IPS-18c (cell line): ENCODE measurements at regions not wholly inside any gene's neighbourhood (a gene's known extent, or its start where the extent isn't known, plus 50 kb on each side); places are given as distances from the start of the nearest gene placed in this dataset.

Experiments used
- H3K4me3 ChIP-seq: 2 replicates; pipeline ENCODE4 v1.7.0; 2013; ENCODE audit warnings: low read depth, mild to moderate bottlenecking, low read length, moderate library complexity; ENCODE audit not compliant: insufficient read depth
- H3K9me3 ChIP-seq: one replicate; pipeline ENCODE4 v1.6.1; 2013; ENCODE audit warnings: mild to moderate bottlenecking, low read length, moderate library complexity; ENCODE audit not compliant: control insufficient read depth, insufficient read depth

DNA sequence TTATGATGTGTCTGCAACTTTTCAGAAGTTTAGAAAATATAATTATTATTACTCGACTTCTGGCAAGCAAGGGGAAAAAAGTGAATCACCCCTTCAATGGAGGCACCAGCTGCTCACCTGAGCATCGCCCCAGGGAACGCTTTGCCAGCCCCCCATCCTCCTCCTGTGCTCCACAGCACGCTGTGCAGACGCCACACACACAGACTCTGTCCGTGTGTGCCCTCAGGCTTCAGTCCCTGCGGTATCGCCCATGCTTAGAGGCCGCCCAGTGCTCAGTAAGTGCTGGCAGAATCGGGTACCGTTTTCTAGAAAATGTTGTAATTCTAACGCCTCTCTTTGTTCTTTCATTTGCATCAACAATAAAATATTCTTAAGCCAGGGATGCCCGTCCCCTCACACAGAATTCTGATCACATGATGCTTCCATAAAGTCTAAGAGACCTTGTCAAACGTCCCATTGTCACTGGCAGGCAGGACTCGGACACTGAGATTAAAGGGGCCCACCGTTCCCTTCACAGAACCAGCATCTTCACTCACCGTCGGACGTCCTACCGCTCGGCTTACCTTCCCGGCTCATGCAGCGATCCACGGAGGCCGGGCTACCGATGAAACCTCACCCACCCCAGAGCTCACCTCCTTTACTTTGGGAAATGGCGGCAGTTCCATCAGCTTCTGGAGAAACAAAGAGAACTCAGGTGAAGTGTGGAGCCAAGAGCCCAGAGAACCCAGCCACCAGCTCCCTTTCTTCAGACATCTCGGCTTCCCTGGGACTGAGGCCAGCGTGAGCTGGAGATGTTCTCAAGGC, 105.5 kb downstream of the DLL1 start:
- no peaks in the 10 kb centered on the region for H3K9me3 ChIP-seq
- no peak overlapping the region for H3K4me3 ChIP-seq

DNA sequence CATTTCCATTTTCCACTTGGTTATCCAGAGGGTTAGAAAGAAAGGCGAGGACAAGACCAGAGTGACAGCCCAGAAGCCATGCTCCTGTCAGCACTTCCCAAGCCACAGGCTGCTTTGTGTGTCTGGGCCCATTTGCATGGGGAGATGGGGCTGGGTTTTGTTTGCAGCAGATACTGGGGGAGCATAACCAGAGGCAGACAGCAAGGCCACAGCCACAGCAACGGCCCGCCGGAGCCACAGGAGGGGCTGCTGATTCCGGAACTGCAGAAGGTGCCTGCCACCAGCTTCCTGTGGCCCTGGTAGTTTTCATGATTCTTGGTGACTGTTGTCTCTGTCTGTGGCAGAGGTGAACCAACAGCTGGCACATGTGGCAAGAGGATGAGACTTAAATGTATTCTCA, 106.6 kb downstream of the DLL1 start:
- no peaks in the 10 kb centered on the region for H3K9me3 ChIP-seq
- H3K4me3 ChIP-seq: no peak overlapping the region

DNA sequence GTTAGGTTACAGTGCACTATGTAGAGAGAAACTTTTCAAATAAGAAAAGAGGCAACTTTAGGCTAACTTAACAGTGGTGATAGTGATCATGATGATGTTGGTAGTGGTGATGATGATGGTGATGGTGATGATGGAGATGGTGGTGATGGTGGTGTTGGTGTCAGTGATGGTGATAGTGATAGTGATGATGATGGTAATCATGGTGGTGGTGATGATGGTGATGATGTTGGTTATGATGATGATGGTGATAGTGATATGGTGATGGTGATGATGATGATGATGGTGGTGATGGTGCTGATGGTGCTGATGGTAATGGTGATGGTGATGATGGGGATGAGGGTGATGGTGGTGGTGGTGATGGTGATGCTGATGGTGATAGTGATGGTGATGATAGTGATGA, 107.4 kb downstream of the DLL1 start:
- Histone ChIP-seq H3K4me3 (no peak overlapping the region), H3K9me3 (no peaks in the 10 kb centered on the region)

DNA sequence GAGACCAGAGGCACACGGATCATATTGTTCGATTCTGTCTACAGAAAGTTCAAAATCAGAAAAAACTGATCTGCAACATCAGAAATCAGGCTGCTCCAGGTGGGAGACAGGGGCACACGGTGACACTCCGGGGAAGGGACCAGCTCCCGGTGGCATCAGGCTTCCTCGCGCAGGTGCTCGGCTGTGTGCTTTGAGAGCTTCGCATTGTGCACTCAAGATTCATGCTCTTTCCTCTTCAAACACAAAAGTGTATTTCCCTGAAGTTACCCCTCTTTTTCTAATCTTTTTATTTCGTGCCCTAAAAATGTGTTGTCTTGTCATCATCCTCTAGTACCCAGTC, 108.1 kb downstream of the DLL1 start:
- Histone ChIP-seq H3K4me3 (no peak overlapping the region), H3K9me3 (no peaks in the 10 kb centered on the region)

DNA sequence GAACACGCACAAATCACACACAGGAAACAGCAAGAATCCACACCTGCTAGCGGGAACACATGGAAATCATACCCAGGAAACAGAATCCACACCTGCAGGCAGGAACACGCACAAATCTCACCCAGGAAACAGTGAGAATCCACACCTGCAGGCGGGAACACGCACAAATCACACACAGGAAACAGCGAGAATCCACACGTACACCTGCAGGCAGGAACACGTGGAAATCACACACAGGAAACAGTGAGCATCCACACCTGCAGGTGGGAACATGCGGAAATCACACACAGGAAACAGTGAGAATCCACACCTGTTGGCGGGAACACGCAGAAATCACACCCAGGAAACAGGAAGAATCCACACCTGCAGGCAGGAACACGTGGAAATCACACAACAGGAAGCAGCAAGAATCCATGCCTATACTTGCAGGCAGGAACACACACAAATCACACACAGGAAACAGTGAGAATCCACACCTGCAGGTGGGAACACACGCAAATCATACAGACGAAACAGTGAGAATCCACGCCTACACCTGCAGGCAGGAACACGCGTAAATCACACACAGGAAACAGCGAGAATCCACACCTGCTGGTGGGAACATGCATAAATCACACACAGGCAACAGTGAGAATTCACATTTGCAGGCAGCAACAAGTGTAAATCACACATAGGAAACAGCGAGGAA, 108.6 kb downstream of the DLL1 start:
- Histone ChIP-seq H3K9me3 (peaks cover 3% of the 10 kb centered on the region), H3K4me3 (no peak overlapping the region)

DNA sequence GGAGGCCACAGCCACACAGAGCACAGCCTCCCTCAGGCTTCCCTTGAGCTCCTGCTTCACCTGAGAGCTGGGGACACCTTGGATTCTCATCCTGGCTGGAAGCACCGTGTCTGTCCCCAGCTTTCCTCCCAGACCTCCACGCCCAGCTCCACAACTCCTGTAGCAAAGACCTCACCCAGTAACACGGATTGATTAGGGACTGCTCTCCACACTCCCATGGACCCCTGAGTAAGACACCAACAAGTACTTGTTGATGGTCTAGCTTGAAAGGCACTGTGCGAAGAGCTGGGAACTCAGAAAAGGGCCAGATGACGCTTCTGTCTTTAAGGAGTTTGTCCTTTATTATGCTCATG, 109.6 kb downstream of the DLL1 start:
- Histone ChIP-seq H3K9me3 (peaks cover 6% of the 10 kb centered on the region), H3K4me3 (no peak overlapping the region)

DNA sequence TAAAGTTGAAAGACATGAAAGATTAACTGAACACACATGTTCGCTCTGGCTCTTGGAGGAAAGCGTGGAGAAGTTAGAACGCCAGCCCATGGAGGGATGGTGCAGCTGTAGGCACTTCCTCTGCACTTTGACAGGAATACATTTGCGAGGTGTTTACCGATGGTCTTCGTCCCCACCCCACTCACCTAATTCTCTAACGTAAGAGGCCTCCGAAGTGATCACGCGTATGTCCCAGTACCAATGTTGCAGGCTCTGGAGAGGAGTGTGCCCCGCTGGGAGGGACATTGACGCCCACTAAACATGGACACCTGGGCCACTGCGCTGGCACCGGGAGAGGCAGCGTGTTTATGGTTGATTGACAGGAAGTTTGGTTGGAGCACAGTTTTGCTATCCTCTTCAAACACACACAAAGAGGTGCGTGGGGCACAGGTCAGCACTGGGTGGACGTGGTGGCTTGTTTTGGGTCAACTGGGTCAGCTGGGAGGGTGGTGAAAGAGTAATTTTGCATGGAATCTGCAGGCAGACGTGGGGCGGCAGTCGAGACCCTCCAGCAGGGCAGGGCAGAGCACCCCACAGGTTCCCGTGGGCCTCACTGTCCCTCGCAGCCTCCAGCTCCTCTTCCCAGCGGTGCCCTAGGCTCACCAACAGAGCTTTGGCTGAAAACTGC, 110.1 kb downstream of the DLL1 start:
- Histone ChIP-seq H3K9me3 (peaks cover 8% of the 10 kb centered on the region), H3K4me3 (no peak overlapping the region)

DNA sequence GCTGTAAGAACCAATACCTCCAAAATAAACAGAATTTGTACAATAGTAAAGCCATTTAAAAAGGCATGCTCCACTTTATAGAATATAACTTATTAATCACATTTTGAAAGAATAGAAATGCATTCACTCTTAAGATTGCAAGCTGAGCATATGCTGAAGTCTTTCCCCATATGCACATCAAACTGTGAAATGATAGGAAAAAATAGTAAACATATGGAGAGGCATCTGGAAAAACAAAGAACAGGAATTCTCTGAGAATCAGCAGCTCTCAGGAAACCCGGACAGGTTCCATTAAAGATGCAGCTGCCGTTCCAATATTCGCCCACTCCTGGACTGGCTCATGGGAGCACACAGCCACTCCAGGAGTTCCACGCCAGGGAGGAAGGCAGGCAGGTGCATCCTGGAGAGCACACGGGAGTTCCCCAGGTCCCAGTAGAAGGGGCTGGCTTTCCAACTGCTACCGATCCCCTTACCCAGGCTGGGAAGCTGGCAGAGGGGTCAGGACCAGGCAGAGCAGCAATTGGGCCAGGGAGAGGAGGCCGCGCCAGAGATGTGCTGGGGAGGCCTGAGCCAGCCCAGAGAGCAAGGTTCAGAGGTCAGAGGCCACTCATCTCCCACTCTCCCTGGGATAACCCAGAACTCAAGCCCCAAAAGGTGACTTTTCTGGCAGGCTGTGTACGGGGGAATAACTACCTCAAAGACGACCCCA, 111.1 kb downstream of the DLL1 start:
- H3K9me3 ChIP-seq: peaks cover 8% of the 10 kb centered on the region
- no peak overlapping the region for H3K4me3 ChIP-seq

DNA sequence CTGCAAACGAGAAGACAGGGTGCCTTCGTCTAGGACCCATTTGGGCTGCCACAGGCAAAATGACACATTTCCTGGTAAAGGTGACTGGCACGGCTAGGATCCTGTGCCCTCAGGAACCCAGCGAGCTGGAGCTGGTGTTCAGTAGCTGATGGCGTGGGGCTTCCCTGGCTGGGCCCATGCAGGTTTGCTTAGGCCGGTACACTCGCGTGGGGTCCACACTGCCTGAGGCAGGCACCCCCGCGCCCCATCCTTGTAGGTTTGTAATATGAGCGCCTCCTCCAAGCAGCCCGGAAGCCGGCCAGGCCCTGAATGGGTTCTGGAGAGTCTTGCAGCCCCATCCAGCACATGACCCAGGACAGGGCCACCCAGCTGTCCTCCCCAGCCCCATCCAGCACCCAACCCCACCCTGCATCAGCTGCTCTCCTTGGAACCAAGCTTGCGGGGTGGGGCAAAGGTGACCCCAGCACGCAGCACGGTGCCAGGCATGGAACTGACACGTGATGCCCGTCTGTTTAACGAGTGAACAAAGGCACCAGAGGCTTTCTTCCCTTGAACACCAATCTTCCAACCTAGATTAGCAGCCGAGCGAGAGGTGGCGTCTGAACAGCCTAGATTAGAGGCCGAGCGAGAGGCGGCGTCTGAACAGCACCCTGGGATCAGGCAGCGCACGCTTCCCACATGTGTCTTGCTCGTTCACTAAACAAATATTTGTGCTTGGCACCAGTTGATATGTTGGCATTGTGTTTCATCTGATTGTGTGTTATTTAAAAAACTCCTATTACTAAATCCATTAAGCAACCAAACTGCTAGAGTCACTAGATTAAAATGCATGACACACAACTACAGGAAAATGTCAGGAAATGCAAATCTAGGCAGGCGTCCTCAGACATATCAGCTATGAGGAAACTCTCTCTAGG, 112.1 kb downstream of the DLL1 start:
- H3K4me3 ChIP-seq: no peak overlapping the region
- H3K9me3 ChIP-seq: peaks cover 8% of the 10 kb centered on the region

DNA sequence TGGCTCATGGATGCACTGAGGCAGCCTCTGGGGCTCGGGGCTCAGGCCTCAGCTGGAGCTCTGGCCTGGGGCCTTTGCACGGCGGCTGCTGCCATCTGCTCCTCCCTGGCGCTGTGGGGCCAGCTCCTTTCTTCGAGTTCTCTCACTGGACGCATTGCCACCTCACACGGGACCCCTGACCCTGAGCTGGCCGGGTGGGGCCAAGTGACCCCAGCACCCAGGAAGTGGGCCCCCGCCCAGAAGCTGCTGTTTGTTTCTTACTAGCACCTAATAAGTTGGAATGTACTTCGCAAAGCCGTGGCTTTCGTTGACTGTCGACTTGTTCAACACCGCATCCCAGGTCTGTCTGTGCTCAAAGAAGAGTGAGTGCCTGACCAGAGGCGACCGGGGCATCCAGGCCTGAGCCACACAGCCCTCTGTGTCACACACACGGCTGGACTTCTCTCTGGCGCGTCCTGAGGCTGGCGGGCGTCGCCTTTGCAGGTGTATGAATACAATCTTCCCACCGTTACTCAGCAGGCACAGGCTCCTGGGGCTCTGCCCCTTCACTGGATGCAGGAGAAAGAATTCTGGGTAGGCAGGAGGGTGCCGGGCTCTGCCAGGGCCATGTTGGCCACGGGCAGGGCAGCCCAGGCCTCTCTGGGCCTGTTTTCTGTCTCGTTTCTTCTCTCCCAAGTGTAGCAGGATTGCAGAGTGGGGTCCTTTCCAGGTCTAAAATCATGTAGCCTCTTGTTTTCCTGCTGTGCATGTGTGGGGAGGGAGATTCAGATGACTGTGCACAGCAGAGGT, 112.9 kb downstream of the DLL1 start:
- Histone ChIP-seq H3K4me3 (no peak overlapping the region), H3K9me3 (peaks cover 8% of the 10 kb centered on the region)

DNA sequence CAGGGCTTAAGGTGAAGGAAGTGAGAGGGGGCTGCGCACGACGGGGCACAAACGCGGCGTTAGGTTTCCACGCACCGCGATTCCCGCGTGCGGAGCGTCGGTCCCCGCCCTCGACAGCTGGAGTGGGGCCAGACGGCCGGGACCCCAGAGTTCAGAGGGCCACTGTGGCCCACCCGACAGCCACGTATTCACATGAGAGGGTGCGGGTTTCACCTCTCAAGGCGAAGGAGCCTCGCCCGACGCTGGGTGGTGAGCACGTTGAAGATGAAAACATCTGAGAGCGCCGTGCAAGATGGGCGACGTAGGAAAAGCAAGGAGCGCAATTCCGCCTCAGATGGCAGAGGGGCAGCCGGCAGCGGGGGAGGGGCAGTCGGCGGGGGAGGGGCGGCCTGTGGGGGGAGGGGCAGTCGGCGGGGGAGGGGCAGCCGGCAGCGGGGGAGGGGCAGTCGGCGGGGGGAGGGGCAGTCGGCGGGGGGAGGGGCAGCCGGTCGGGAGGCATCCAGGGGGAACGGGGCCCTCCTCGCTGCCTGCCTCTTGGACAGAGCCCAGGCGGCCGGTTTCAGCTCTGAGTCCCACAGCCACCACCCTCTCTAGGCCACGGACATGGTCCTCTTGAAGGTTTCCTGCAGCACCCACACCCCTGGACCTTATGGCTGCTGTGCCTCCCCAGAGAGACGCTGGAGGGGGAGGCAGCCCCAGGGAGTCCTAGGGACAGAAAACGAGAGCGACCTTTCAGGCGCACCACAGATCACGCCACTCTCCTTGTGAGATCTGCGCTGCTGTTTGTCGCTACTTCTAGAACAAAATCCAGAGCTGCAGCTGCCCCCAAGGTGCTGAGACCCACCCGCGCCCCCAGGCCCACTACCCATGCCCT, 113.7 kb downstream of the DLL1 start:
- Histone ChIP-seq H3K9me3 (peaks cover 8% of the 10 kb centered on the region), H3K4me3 (no peak overlapping the region)

DNA sequence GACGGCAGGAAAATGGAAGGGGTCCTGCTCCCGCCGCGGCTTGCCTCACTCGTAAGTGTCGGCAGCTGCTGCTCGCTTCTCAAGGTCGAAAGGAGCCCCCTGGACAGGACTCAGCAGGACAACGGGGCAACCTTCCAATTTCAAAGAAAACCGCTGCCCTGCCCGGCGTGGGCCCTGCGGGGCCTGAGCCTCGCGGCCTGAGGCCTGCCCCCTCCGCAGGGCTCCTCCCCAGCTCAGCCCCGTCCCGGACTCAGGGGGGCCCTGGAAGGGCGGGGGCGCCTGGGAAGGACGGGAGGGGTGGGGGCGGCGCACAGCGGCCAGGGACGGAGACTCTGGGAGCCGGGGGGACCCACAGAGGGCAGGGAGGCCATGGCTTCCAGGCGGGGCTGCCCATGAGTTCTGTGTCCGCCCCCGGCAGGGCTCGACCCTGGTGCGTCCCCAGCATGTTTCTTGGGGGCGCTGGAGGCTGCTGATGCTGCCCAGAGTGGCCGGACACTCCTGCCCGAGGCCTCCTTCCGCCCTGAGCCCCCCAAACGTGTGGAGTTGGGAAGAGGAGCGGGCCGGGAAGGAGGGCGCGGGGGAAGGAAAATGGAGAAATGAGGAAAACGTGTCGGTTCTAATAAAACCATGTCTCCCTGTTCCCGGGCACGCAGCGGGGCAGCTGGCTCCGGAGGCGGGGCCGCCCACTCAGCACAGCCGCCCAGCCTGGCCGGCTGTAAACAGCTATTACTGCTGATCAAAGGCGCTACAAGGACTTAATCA, 114.6 kb downstream of the DLL1 start:
- peaks cover 11% of the 10 kb centered on the region for H3K9me3 ChIP-seq
- no peak overlapping the region for H3K4me3 ChIP-seq

DNA sequence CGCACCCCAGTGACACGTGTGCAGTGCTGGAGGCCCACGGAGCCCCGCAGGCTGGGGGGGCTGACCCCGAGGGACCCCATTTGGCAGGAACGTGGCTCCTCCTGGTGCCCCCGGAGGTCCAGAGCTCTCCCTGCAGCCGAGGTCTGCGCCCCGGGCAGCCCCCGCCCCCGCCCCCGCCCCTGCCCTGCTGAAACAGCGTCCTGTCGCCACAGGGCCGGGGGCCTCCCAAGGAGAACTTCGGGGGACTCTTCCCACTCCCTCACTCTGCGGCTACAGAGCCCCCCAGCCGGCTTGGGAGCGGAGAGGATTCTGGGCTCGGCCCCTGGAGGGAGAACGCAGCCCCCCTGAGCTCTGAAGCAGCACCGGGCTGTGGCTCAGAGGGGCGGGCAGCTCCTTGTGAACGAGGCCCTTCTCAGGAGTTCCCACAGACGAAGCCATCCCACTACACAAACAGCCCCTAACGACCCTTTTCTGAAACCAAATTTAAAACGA, 115.2 kb downstream of the DLL1 start:
- Histone ChIP-seq H3K4me3 (no peak overlapping the region), H3K9me3 (peaks cover 13% of the 10 kb centered on the region)

DNA sequence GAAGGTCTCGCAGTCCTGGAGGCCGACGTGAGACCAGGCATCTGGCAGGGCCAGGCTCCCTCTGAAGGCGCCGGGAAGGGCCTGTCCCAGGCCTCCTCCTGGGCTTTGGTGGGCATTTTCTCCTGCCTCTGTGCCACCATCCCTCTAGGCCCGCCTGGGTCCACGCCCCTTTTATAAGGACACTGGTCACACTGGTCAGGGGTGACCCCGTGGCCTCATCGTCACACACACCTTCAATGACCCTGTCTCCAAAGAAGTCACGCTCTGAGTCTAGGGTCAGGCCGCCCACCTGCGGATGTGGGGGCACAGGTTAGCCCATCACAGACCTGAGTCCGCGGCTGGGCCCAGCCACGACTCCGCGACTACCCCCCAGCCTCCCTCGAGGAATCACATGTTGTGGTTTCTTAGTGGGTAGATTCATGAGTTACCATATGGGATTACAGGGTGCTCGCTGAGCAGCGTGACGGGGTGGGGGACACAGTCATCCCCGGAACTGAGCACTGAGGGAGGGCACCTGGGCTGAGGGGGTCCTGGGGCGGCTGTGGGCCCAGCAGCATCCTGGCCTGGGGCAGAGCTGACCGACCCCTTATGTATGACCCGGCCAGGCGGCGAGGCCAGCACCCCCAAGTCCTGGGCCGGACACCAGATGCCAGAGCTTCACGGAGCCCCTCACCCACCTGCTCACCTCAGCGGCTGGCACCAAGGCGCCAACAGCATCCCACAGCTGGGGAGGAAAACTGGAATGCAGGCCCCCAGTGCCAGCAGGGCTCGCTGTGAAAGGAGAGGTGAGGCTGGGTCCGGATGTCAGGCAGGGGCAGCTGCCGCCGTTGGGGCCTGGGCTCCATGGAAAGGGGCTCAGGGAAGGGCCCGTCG, 115.9 kb downstream of the DLL1 start:
- Histone ChIP-seq H3K9me3 (peaks cover 14% of the 10 kb centered on the region), H3K4me3 (no peak overlapping the region)
